ENCODE measurements at regions not wholly inside any gene's neighbourhood (a gene's known extent, or its start where the extent isn't known, plus 50 kb on each side); places are given as distances from the start of the nearest gene placed in this dataset.

GRCh38 chr4:22077571-22077970 is 129.0 kb upstream of the KCNIP4 start:
- TF ChIP-seq CTCF (IDR thresholded peaks at IDR 0.05; ENCODE audit: low read length) (no peak), EZH2 (IDR thresholded peaks at IDR 0.05; ENCODE audit: borderline replicate concordance, low read length) (no peak)
